ENCODE measurements at regions not wholly inside any gene's neighbourhood (a gene's known extent, or its start where the extent isn't known, plus 50 kb on each side); places are given as distances from the start of the nearest gene placed in this dataset.

GRCh38 chr13:61612192-61612591, 196.5 kb upstream of the PCDH20 start:
- TF ChIP-seq, protein P1, sequence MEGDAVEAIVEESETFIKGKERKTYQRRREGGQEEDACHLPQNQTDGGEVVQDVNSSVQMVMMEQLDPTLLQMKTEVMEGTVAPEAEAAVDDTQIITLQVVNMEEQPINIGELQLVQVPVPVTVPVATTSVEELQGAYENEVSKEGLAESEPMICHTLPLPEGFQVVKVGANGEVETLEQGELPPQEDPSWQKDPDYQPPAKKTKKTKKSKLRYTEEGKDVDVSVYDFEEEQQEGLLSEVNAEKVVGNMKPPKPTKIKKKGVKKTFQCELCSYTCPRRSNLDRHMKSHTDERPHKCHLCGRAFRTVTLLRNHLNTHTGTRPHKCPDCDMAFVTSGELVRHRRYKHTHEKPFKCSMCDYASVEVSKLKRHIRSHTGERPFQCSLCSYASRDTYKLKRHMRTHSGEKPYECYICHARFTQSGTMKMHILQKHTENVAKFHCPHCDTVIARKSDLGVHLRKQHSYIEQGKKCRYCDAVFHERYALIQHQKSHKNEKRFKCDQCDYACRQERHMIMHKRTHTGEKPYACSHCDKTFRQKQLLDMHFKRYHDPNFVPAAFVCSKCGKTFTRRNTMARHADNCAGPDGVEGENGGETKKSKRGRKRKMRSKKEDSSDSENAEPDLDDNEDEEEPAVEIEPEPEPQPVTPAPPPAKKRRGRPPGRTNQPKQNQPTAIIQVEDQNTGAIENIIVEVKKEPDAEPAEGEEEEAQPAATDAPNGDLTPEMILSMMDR (IDR thresholded peaks at IDR 0.05): no peak
- TF ChIP-seq POLR2A (IDR thresholded peaks at IDR 0.05): no peak
